ENCODE measurements at regions not wholly inside any gene's neighbourhood (a gene's known extent, or its start where the extent isn't known, plus 50 kb on each side); places are given as distances from the start of the nearest gene placed in this dataset.

GRCh38 chr13:79918620-79919019 lies 422.3 kb downstream of the SPRY2 start:
- CTCF ChIA-PET = no interaction called here
- Mint-ChIP-seq H3K4me1 (peaks cover 13% of the 10 kb centered on the region), H3K4me3 (no peak overlapping the region), H3K36me3 (peaks cover 19% of the 10 kb centered on the region), H3K27me3 (ENCODE audit: low read depth) (no peaks in the 10 kb centered on the region), H3K27ac (no peak overlapping the region), H3K9me3 (peaks cover 25% of the 10 kb centered on the region)
- no peak for ATAC-seq
- POLR2A ChIA-PET = no interaction called here
- TF ChIP-seq ZNF232 (CRISPR knock-in tag; IDR thresholded peaks at IDR 0.05) (no peak), ZNF281 (CRISPR knock-in tag; IDR thresholded peaks at IDR 0.05) (no peak), E2F1 (CRISPR knock-in tag; IDR thresholded peaks at IDR 0.05) (no peak), NR2C2 (CRISPR knock-in tag; IDR thresholded peaks at IDR 0.05) (no peak), NFE2L1 (CRISPR knock-in tag; IDR thresholded peaks at IDR 0.05) (no peak), CDX4 (CRISPR knock-in tag; IDR thresholded peaks at IDR 0.05; ENCODE audit: borderline replicate concordance) (no peak), SMAD3 (CRISPR knock-in tag; IDR thresholded peaks at IDR 0.05; ENCODE audit: borderline replicate concordance) (no peak), ZNF121 (CRISPR knock-in tag; IDR thresholded peaks at IDR 0.05) (no peak), ZMAT4 (CRISPR knock-in tag; IDR thresholded peaks at IDR 0.05) (no peak), NFYB (CRISPR knock-in tag; conservative IDR thresholded peaks at IDR 0.05; ENCODE audit: low read depth) (no peak)
- TF ChIP-seq, protein P1, sequence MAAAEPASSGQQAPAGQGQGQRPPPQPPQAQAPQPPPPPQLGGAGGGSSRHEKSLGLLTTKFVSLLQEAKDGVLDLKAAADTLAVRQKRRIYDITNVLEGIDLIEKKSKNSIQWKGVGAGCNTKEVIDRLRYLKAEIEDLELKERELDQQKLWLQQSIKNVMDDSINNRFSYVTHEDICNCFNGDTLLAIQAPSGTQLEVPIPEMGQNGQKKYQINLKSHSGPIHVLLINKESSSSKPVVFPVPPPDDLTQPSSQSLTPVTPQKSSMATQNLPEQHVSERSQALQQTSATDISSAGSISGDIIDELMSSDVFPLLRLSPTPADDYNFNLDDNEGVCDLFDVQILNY (CRISPR knock-in tag; IDR thresholded peaks at IDR 0.05) = no peak
- TF ChIP-seq, protein P2, sequence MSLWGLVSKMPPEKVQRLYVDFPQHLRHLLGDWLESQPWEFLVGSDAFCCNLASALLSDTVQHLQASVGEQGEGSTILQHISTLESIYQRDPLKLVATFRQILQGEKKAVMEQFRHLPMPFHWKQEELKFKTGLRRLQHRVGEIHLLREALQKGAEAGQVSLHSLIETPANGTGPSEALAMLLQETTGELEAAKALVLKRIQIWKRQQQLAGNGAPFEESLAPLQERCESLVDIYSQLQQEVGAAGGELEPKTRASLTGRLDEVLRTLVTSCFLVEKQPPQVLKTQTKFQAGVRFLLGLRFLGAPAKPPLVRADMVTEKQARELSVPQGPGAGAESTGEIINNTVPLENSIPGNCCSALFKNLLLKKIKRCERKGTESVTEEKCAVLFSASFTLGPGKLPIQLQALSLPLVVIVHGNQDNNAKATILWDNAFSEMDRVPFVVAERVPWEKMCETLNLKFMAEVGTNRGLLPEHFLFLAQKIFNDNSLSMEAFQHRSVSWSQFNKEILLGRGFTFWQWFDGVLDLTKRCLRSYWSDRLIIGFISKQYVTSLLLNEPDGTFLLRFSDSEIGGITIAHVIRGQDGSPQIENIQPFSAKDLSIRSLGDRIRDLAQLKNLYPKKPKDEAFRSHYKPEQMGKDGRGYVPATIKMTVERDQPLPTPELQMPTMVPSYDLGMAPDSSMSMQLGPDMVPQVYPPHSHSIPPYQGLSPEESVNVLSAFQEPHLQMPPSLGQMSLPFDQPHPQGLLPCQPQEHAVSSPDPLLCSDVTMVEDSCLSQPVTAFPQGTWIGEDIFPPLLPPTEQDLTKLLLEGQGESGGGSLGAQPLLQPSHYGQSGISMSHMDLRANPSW (CRISPR knock-in tag; conservative IDR thresholded peaks at IDR 0.05; ENCODE audit: low read depth) = no peak
- DNase-seq (ENCODE audit: low spot score) = no peak

DNA sequence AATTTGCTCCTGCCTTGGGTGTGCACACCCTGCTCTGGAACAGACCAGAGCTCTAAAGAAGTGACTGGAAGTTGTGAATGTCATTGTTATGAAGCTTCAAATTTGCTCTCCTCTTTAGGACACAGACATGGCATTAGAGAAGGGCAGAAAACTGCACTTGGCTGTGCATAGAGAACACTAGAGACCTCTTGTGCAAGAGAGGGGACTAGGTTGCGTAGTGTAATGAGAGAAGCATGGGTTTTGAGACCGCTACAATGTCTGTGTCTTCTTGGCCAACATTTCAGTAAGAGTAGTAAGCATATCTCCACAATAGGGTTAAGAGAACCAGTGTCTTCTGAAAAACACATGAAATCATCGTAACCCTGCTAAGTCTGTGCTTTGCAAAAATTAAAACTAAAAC lies 423.3 kb downstream of the SPRY2 start:
- H3K4me3 Mint-ChIP-seq = no peak overlapping the region
- H3K9me3 Mint-ChIP-seq = peaks cover 15% of the 10 kb centered on the region
- no peak overlapping the region for H3K27ac Mint-ChIP-seq
- ChIA-PET CTCF (no interaction called here), POLR2A (interaction anchor here (0.6 kb wide), 1 partner anchor 65 kb away, joined by 4 read pairs; no protein-coding TSS in a partner anchor)
- H3K27me3 Mint-ChIP-seq (ENCODE audit: low read depth) = no peaks in the 10 kb centered on the region
- peaks cover 10% of the 10 kb centered on the region; the same call in 1 of the 2 replicates for H3K36me3 Mint-ChIP-seq
- ATAC-seq (no peak), DNase-seq (ENCODE audit: low spot score) (no peak)
- peaks cover 23% of the 10 kb centered on the region for H3K4me1 Mint-ChIP-seq
- no peak for TF ChIP-seq ZNF121 (CRISPR knock-in tag; IDR thresholded peaks at IDR 0.05)
- TF ChIP-seq RORB (CRISPR knock-in tag; IDR thresholded peaks at IDR 0.05) = no peak
- TF ChIP-seq ZNF232 (CRISPR knock-in tag; IDR thresholded peaks at IDR 0.05) = no peak
- TF ChIP-seq ZNF138 (CRISPR knock-in tag; conservative IDR thresholded peaks at IDR 0.05) = no peak
- TF ChIP-seq CREM (CRISPR knock-in tag; IDR thresholded peaks at IDR 0.05) = no peak
- no peak for TF ChIP-seq ATF6 (CRISPR knock-in tag; IDR thresholded peaks at IDR 0.05)
- TF ChIP-seq GABPB1 (CRISPR knock-in tag; IDR thresholded peaks at IDR 0.05) = no peak
- TF ChIP-seq NFATC4 (CRISPR knock-in tag; IDR thresholded peaks at IDR 0.05) = no peak
- TF ChIP-seq TCF7 (CRISPR knock-in tag; IDR thresholded peaks at IDR 0.05; ENCODE audit: low read depth) = no peak
- no peak for TF ChIP-seq CREB1 (CRISPR knock-in tag; IDR thresholded peaks at IDR 0.05)
- no peak for TF ChIP-seq CTCF (IDR thresholded peaks at IDR 0.05)
- no peak for TF ChIP-seq ESRRA (CRISPR knock-in tag; IDR thresholded peaks at IDR 0.05; ENCODE audit: borderline replicate concordance)
- no peak for TF ChIP-seq ZNF423 (CRISPR knock-in tag; IDR thresholded peaks at IDR 0.05)
